RWPE2 (cell line): ENCODE measurements at regions not wholly inside any gene's neighbourhood (a gene's known extent, or its start where the extent isn't known, plus 50 kb on each side); places are given as distances from the start of the nearest gene placed in this dataset.

Experiments used
- ATAC-seq: fragments of 200-7000 bp; cut with Tn5 transposase; 3 replicates; pipeline ENCODE4 v1.9.1; 2021; ENCODE audit warnings: low read depth
- DNase-seq: peaks from one replicate; pipeline ENCODE4 v3.0.0-alpha.2; 2020; ENCODE audit warnings: low spot score
- H3K27ac ChIP-seq: fragments of 450-650 bp; 2 replicates; pipeline ENCODE4 v1.5.1; 2017; ENCODE audit warnings: mild to moderate bottlenecking; ENCODE audit not compliant: poor library complexity, severe bottlenecking
- H3K27me3 ChIP-seq: fragments of 250-450 bp; sonication (Bioruptor Pico); 2 replicates; pipeline ENCODE4 v1.5.1; 2021; ENCODE audit warnings: mild to moderate bottlenecking, moderate library complexity; ENCODE audit not compliant: insufficient read depth, poor library complexity, severe bottlenecking
- H3K36me3 ChIP-seq: fragments of 250-450 bp; sonication (Bioruptor Pico); 2 replicates; pipeline ENCODE4 v1.5.1; 2020; ENCODE audit warnings: low read depth, mild to moderate bottlenecking, moderate library complexity
- H3K4me1 ChIP-seq: fragments of 250-450 bp; sonication (Bioruptor Pico); 2 replicates; pipeline ENCODE4 v1.5.1; 2021; ENCODE audit warnings: mild to moderate bottlenecking, moderate library complexity; ENCODE audit not compliant: insufficient read depth, poor library complexity, severe bottlenecking
- H3K4me3 ChIP-seq: fragments of 250-450 bp; sonication (Bioruptor Pico); 2 replicates; pipeline ENCODE4 v1.5.1; 2021; ENCODE audit warnings: mild to moderate bottlenecking, moderate library complexity; ENCODE audit not compliant: severe bottlenecking
- H3K9me3 ChIP-seq: fragments of 250-450 bp; sonication (Bioruptor Pico); 2 replicates; pipeline ENCODE4 v1.5.1; 2021; ENCODE audit warnings: mild to moderate bottlenecking, moderate library complexity; ENCODE audit not compliant: severe bottlenecking
- CTCF ChIP-seq: fragments of 450-650 bp; IDR thresholded peaks from one replicate; pipeline ENCODE4 v1.5.1; 2017; ENCODE audit warnings: mild to moderate bottlenecking, moderate library complexity; ENCODE audit not compliant: poor library complexity, severe bottlenecking

- no peak for DNase-seq
- no peak overlapping the region for H3K27ac ChIP-seq
- no peaks in the 10 kb centered on the region for H3K9me3 ChIP-seq
These were observed 742.4 kb downstream of the GALR1 start for GRCh38 chr18:77992057-77992456.

DNA sequence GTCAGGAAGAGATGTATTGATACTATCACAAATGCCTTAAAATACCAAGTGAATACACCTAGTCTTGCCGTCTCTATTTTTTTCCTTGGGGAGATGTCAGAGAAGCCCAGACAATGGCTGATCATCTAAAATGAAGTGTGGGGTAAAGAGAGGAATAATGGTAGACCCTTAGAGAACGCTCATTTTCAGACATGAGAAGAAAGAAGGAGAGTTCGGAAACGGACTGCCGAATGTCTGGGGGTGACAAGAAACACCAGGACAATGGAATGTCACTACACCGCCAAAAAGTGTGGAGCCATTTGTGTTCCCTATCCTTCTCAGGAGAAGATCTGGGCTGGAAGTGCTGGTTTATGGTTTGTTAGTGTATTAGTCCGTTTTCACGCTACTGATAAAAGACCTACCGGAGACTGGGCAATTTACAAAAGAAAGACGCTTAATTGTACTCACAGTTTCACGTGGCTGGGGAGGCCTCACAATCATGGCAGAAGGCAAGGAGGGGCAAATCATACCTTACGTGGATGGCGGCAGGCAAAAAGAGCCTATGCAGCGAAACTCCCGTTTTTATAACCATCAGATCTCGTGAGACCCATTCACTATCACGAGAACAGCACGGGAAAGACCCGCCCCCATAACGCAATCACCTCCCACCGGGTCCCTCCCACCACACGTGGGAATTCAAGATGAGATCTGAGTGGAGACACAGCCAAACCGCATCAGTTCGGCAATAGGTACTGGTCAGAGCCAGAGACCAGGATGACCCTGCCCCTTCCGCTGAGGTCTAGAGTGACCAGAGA is 743.7 kb downstream of the GALR1 start:
- Histone ChIP-seq H3K4me1 (no peaks in the 10 kb centered on the region), H3K27me3 (no peaks in the 10 kb centered on the region), H3K36me3 (no peaks in the 10 kb centered on the region), H3K4me3 (no peak overlapping the region), H3K9me3 (no peaks in the 10 kb centered on the region), H3K27ac (no peak overlapping the region)
- ATAC-seq (no peak), DNase-seq (no peak)
- no peak for TF ChIP-seq CTCF

More at GRCh38 chr18:77992057-77992456, 742.4 kb downstream of the GALR1 start:
- Histone ChIP-seq H3K4me1 (no peaks in the 10 kb centered on the region), H3K27me3 (no peaks in the 10 kb centered on the region), H3K4me3 (no peak overlapping the region), H3K36me3 (no peaks in the 10 kb centered on the region)
- ATAC-seq: no peak
- TF ChIP-seq CTCF: no peak

GRCh38 chr18:77995593-77995992 is 745.9 kb downstream of the GALR1 start:
- DNase-seq (no peak), ATAC-seq (no peak)
- TF ChIP-seq CTCF: no peak
- Histone ChIP-seq H3K27me3 (no peaks in the 10 kb centered on the region), H3K4me3 (no peak overlapping the region), H3K4me1 (no peaks in the 10 kb centered on the region), H3K27ac (no peak overlapping the region), H3K9me3 (no peaks in the 10 kb centered on the region), H3K36me3 (no peaks in the 10 kb centered on the region)

DNA sequence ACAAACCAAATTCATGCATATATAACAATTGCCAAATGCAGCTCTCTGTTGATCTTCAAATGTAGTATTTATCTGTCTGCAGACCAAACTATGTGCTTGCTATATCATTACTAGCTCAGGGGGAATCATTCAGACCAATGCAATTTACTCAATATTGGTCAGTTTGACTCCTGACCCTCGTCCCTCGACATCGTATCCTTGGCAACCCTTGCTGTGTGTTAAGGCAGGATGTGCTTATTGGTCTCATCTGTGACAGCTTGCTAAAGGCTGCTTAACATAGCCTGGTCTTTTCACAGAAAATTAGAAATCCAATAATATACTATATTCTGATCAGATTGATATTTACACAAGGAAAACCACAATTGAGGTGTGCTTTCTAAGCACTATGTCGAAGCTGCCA is 747.1 kb downstream of the GALR1 start:
- Histone ChIP-seq H3K36me3 (no peaks in the 10 kb centered on the region), H3K9me3 (no peaks in the 10 kb centered on the region), H3K27me3 (no peaks in the 10 kb centered on the region), H3K4me3 (no peak overlapping the region), H3K4me1 (no peaks in the 10 kb centered on the region), H3K27ac (no peak overlapping the region)
- no peak for ATAC-seq
- TF ChIP-seq CTCF: no peak
- DNase-seq: no peak

- Histone ChIP-seq H3K27me3 (peaks cover 3% of the 10 kb centered on the region), H3K4me1 (no peaks in the 10 kb centered on the region), H3K4me3 (no peak overlapping the region), H3K9me3 (no peaks in the 10 kb centered on the region), H3K27ac (no peak overlapping the region), H3K36me3 (no peaks in the 10 kb centered on the region)
- DNase-seq (no peak), ATAC-seq (no peak)
- TF ChIP-seq CTCF: no peak
These were observed 752.2 kb downstream of the GALR1 start for GRCh38 chr18:78001811-78002210.
